ENCODE measurements at regions not wholly inside any gene's neighbourhood (a gene's known extent, or its start where the extent isn't known, plus 50 kb on each side); places are given as distances from the start of the nearest gene placed in this dataset.

- TF ChIP-seq CEBPZ (IDR thresholded peaks at IDR 0.05; ENCODE audit: low read depth, low read length) (no peak), PRDM15 (CRISPR knock-in tag; IDR thresholded peaks at IDR 0.05) (no peak), EZH2 (IDR thresholded peaks at IDR 0.05; ENCODE audit: borderline replicate concordance, control insufficient read depth, low read depth, low read length) (no peak), MAX (IDR thresholded peaks at IDR 0.05; ENCODE audit: low read depth, low read length) (no peak), DPF2 (IDR thresholded peaks at IDR 0.05) (no peak), POLR2A (IDR thresholded peaks at IDR 0.05; ENCODE audit: low read depth, low read length) (no peak), ZNF274 (IDR thresholded peaks at IDR 0.05; ENCODE audit: insufficient read depth, insufficient read length) (no peak), RUNX3 (IDR thresholded peaks at IDR 0.05; ENCODE audit: low read length) (peak; percentile 45), IRF5 (IDR thresholded peaks at IDR 0.05; ENCODE audit: borderline replicate concordance) (no peak), JUNB (IDR thresholded peaks at IDR 0.05) (no peak), SIX5 (IDR thresholded peaks at IDR 0.05; ENCODE audit: low read depth, low read length, severe bottlenecking) (no peak), ZBED1 (IDR thresholded peaks at IDR 0.05; ENCODE audit: borderline replicate concordance) (no peak), ASH2L (IDR thresholded peaks at IDR 0.05; ENCODE audit: borderline replicate concordance, low read depth) (no peak), FOXK2 (IDR thresholded peaks at IDR 0.05) (no peak), BACH1 (IDR thresholded peaks at IDR 0.05; ENCODE audit: borderline replicate concordance) (no peak), RELA (IDR thresholded peaks at IDR 0.05; ENCODE audit: borderline replicate concordance, partially characterized antibody) (peak; percentile 41), CHD4 (IDR thresholded peaks at IDR 0.05) (no peak), PML (IDR thresholded peaks at IDR 0.05; ENCODE audit: low read length) (no peak), STAT3 (IDR thresholded peaks at IDR 0.05; ENCODE audit: low read depth, low read length) (no peak), ZNF384 (IDR thresholded peaks at IDR 0.05; ENCODE audit: borderline replicate concordance, low read depth, low read length) (no peak), HDAC6 (IDR thresholded peaks at IDR 0.05; ENCODE audit: unreplicated experiment) (no peak), IKZF1 (conservative IDR thresholded peaks at IDR 0.05) (no peak), TARDBP (IDR thresholded peaks at IDR 0.05; ENCODE audit: borderline replicate concordance) (no peak), EP300 (IDR thresholded peaks at IDR 0.05; ENCODE audit: borderline replicate concordance in 1 of 2, control insufficient read depth in 1 of 2, low read depth in 2 of 2, low read length in 2 of 2) (no peak)
Observed at GRCh38 chr2:234550511-234551107, 53.7 kb upstream of the ARL4C start (continued).
